HG02763 (cell line): ENCODE measurements at regions not wholly inside any gene's neighbourhood (a gene's known extent, or its start where the extent isn't known, plus 50 kb on each side); places are given as distances from the start of the nearest gene placed in this dataset.
"Not testable (repeated sequence)": the region's sequence is repeated elsewhere in the genome, so short reads cannot be mapped to it uniquely, and the experiment has no call there.

Experiments used
- ATAC-seq: cut with Tn5 transposase; IDR thresholded peaks from one replicate; pipeline ENCODE4 v1.9.1; 2021; ENCODE audit warnings: mild to moderate bottlenecking, moderate library complexity; ENCODE audit not compliant: unreplicated experiment

DNA sequence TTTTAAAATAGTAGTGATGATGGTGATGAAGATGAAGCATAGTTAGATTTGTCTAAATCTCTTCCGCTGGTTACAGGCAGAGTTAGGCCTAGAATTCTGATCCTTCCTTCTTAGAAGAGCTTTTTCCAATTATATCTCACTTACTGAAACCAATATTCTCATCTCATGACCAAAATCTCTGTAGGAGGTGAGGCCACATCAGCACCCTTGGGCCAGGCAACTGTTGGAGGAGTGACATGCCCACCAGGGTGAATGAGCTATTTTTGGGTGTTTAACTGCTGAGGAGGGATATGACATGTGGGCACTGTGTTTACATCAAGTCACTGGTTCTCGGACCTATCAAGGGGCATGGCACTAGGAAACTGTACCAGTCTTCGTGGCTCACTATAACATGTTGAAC is 102.2 kb upstream of the SLC24A3 start:
- ATAC-seq, result no peak

DNA sequence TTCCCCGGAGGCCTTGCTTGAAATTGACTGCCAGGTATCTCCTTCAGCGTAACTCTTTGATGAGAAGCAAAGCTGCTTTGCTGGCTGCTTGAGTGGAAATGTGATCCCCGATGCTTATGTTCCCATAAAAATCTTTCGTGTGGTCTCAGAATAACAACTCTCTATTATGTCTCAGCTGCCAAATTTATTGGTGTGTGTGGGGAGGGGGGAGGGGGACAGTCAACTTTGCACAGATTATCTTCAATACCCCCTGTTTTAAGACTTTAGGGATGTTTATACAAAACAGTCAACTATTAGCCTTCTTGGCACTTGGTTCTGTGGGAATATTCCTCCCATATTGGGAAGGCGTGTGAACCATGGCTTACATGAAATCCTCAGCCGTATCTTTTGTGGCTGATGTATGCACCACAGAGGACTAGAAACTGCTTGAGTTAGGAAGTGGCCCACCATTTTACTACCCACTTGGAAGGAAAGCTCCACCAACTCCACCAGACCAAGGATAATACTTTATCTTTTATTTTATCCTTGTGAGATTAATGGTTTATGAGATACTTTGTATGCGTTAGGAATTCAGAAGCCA is 101.5 kb upstream of the SLC24A3 start:
- ATAC-seq, result no peak

DNA sequence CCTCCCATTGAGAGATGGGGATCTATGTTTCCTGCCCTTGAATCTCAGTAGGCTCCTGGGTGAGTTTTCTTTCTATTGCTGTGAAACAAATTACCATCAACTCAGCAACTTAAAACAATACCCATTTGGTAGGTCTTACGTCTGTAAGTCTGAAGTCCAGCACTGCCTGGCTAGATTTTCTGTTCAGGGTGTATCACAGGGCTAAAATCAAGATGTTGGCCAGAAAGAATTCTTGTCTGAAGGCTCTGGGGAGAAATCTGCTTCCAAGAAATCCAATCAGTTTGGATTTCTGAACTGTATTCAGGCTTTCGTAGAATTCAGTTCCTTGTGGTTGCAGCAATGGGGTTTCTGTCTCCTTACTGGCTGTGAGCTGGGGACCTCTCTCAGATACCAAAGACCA is 99.6 kb upstream of the SLC24A3 start:
- ATAC-seq, result no peak

DNA sequence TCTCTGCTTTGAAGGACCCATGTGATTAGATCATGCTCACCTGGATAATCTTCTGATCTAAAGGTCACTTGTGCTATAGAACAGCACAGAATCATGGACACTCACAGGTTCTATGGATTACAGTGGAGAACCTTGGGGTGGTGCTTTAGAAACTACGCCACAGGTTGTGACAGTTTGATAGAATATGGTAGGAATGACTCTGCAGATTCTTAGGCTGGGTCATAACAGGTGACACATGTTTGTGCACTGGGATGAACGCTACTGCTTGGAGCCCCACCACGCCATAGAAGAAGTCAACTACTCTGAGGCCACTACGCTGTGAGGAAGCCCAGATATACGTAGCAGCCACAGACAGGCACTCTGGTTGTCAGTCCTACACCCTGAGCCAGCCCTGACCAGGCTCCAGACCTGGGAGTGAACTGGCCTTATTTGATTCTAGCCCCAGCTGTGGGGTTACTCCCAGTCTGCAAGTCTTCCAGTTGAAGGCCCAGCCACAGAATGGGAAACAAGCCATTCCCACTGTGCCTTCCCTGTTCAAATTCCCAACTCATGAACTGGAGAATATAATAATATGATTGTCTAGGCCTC is 99.0 kb upstream of the SLC24A3 start:
- no peak for ATAC-seq

DNA sequence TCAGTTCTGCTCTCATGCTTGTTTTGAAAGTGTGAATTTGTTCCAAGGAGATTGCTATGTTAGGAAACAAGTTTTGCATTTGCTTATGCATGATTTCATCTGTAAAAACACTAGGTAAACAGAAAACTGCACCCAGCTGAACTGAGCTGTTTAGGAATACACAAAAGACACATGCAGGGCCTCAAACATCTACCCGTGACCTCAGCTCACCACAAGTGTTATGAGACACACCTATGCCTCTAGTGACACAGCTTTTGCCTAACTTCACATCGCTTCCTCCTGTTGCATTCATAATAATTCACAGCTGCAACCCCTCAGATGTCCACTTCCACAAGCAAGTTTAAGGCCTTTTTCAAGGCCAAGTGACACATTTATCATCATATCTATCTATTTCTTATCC is 98.0 kb upstream of the SLC24A3 start:
- ATAC-seq, result no peak

DNA sequence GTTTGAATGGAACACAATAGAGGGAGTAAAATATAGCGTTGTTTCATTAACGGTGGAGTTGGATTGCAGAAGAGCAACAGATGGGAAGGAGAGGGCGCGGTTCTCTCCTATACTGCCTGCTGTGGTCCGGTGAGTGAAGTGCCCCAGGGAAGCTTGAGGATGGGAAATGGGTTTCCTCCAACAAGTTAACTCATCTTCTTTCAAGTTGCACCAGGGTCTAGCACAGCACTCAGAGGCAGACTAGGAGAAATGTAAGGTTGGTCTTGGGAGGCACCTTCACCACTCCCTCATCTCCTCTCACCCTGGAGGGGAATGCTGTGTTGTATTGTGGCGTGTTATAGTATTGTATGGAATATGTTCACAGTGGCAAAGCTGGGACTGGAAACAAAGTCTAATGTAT is 96.9 kb upstream of the SLC24A3 start:
- no peak for ATAC-seq

DNA sequence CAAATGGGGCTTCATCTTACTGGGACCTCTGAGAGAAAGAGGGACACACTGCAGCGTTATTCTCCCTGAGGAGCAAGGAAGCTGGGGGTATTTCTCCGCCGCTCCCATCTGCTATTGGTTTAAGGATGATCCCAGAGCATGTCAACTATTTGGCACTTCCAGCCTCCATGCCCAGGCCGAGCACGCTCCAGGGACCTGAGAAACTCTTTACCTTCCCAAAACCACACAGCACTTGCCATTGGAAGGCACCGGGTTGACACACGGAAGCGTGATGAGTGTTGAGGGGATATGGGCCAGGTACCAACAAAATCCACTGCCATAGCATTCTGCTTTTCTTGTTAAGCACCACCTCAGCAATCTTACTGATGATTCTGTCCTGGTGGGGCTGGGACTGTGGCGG is 92.4 kb upstream of the SLC24A3 start:
- no peak for ATAC-seq

DNA sequence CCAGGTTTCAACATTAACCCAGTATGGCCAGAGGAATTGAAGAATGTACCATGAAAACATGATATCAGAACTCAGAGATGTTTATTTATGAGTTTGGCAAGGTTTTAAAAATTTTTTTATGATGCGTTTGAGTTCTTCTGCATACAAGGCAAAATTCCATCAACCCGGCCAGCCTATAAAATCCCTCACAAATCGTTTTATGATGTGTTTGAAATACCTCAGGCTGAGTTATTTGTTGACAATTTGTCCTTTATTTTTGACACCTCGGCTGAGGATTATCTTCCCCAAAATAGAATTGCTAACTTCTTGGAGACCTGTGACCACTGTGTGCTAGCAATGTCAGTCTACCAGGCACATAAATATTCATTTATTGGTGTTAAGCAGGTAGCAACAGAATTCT is 91.9 kb upstream of the SLC24A3 start:
- no peak for ATAC-seq

DNA sequence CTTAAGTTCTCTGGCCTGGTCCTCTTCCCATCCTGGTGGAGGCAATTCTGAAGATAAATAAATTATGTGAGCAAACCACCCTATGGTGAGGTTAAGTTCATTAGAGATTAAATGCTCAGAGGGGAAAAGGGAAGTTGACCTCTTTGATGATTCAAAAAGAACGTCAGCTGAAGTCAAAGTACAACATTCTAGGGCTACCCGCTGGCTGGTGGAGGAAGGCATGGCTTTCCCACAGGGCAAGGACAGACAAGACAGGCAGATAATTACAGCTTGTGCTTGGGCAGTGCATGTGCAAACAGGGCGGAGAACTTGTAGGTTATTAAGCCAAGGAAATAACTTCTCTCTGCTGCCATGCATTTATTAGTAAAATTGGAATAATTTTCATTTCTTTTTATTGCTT is 91.0 kb upstream of the SLC24A3 start:
- no peak for ATAC-seq

DNA sequence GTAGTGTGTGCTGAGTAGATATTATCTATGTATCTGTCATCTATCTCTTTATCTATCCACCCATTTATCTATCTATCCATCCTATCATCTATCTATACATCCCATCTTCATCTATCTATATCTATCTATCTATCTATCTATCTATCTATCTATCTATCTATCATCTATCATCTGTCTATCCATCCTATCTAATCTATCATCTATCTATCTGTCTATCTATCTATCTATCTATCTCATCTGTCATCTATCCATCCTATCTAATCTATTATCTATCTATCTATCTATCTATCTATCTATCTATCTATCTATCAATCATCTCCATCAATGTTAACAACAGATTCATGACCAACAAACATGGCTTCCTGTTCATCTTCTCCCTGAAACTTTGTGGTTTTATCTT is 90.5 kb upstream of the SLC24A3 start:
- no peak for ATAC-seq

DNA sequence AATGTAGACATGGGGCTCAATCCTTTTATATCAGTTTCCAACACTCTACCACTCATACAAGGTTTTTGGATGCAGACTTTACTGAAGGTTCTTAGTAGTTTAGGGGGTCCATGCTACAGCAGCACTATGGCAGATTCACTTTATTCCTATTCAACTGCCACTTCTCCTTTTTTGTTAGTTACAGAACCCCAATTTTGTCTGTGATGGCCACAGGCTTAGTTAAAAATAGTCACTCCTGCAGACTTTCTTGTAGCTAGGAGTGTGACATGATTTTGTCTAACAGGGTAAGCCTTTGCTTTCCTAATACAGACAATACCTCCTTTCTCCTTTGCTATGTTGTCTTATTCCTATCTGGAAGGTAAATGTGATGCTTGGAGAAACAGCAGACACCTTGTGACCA is 90.0 kb upstream of the SLC24A3 start:
- ATAC-seq, result no peak

DNA sequence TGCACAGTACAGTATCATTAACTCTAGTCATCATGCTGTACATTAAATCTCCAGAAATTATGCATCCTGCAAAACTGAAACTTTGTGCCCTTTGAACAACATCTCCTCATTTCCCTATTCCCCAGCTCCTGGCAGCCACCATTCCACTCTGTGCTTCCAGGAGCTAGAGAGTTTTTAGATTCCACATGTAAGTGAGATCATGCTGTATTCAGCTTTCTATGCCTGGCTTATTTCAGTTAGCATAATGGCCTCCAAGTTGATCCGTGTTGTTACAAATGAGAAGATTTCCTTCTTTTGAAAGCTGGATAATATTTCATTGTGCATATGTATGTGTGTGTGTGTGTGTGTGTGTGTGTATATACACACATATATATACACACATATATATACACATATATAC is 86.9 kb upstream of the SLC24A3 start:
- ATAC-seq, result no peak

DNA sequence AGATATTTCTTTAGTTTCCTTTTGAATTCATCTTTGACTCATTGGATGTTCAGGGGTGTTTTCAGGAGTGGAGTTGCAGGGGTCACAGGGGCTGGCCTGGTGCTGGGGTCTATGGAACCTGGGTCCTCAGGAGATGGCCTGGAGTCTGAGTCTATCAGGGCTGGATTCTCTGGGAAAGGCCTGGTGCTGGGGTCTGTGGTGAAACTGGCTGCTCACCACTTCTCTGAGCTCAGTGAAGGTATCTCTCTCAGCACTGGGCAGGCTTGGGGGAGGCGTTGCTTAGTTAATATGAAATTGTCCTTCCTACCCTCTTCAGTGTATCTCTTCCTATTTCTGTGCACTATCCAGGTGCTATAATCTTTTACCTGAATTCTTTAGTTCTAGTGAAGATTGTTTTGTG is 83.1 kb upstream of the SLC24A3 start:
- no peak for ATAC-seq

DNA sequence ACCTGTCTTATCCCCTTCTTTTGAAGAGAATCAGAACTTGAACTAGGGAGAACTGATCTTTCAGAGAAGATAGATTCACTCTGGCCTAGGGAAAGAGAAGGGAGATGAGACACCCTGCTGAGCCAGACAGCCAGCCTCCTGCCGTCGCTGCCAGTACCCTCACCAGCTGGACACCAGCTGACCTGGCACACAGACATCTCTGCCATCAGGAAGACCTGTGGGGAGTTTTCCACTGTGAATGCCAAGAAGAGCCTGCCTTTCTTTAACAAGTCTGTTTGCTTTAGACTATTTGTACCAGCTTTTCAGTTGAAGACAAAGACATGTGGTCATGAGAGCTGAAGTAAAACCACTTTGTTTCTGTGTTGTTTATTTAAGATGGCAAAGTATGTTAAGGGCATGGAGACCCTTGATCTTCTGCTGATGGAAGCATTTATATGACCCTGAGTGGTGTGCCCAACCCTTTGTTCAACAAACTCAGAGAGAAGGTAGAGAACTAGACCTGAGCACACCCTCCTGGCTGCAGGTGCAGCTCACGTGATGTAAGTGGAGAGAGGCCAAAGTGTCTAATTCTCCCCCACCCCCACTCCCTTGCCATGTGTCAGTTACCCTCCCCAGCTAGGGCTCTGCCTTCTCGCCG is 82.3 kb upstream of the SLC24A3 start:
- no peak for ATAC-seq

DNA sequence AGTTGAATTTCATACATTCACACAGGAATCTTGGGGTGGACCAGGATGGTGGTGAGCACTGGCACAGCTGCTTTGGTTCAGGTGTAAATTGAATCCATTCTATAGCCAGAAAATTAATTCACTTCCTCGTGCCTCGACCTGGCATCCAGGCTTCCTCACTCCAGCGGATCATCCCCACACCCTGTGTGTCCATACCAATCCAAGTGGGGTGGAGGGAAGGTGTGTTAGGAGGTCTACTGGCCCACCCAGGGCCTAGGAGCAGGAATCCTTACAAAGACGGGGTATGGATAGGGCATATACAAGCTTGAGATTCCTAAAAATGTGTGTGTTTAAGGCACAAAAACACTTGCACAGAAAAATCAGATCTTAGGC is 81.8 kb upstream of the SLC24A3 start:
- ATAC-seq, result no peak

DNA sequence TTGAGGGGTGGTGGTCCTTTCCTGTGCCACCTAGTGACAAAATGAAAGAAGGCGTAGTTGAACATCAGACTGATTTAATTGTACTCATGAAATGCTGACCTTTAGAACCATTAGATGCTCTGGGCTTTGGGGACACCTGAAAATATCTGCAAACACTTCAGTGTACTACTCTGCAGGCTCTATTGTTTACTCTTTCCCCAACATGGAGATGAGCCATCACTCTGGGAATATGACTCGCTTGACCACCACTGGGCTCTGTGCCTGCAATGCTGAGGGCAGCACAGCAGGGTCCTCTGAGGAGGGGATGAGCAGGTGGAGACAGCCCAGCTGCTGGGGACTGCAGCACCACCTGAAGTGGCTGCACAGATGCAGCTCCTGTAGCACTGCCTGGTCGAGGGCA is 74.8 kb upstream of the SLC24A3 start:
- no peak for ATAC-seq

DNA sequence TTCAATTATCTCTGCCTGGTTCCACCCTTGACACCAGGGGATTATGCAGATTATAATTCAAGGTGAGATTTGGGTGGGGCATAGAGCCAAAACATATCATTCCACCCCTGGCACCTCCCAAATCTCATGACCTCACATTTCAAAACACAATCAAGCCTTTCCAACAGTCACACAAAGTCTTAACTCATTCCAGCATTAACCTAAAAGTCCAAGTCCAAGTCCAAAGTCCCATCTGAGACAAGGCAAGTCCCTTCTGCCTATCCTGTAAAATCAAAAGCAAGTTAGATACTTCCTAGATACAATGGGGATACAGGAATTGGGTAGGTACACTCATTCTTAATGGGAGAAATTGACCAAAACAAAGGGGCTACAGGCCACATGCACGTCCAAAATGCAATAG is 73.7 kb upstream of the SLC24A3 start:
- ATAC-seq, result no peak

DNA sequence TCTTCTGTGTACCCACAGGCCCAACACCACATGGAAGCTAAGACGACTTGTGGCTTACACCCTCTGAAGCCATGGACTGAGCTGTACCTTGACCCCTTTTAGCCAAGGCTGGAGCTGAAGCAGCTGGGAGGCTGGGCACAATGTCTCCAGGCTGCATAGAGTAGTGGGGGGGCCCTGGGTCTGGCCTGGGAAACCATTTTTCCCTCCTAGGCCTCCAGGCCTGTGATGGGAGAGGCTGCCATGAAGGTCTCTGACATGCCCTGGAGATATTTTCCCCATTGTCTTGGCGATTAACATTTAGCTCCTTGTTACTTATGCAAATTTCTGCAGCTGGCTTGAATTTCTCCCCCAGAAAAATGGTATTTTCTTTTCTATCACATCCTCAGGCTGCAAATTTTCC is 72.9 kb upstream of the SLC24A3 start:
- not testable (repeated sequence) for ATAC-seq

DNA sequence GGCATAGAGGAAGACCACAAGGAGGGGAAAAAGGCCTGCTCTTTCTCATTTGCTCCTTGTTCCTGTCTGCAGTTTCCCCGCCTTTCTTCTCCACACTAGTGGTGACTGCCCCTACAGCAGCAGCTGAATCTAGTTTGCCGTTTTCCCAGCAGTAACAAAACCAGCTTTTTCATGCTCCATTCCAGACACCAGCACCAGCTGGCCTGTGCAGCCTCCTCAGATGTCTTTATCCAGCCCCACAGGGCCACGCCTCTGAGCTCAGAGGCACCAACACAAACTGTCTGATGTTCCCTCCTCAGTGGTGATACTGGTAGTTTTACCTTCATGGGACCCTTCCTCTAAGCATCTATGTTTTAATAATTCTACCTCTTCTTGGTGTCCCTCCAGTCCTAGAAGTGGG is 70.4 kb upstream of the SLC24A3 start:
- ATAC-seq, result no peak

DNA sequence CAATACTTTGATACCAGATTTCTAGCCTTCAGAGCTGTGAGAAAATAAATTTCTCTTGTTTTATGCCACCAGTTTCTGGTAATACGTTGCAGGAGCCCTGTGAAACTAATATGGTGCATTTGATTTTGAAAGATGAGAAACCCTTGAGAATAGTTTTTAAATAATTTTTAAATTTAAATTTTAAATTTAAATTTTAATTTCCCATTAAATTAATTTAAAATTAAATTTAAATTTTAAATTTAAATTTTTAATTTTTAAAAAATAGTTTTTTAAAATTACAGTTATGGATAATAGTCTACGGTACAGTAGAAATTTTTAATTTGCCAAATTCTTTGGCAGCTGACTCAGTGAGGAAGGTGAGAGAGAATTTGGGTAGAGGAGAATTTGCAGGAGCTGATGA is 68.6 kb upstream of the SLC24A3 start:
- no peak for ATAC-seq

DNA sequence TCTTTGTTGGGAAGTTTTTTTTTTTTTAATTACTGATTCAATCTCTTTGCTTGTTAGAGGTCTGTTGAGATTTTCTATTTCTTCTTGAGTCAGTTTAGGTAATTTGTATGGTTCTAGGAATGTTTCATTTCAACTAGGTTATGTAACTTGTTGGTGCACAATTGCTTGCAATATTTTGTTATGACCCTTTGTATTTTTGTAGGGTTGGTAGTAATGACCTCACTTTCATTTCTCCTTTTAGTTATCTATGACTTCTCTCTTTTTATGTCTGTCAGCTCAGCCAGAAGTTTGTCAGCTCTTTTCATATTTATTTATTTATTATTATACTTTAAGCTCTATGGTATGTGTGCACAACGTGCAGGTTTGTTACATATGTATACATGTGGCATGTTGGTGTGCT is 51.1 kb upstream of the SLC24A3 start:
- no peak for ATAC-seq
